Ishikawa (cell line): ENCODE measurements at regions not wholly inside any gene's neighbourhood (a gene's known extent, or its start where the extent isn't known, plus 50 kb on each side); places are given as distances from the start of the nearest gene placed in this dataset.

Source experiments
- CEBPB ChIP-seq: IDR thresholded peaks from 2 replicates; pipeline ENCODE4 v1.6.1; 2012
- CREB1 ChIP-seq: IDR thresholded peaks from 2 replicates; pipeline ENCODE4 v1.6.1; 2012; ENCODE audit warnings: low read depth
- EGR1 ChIP-seq: IDR thresholded peaks from 2 replicates; pipeline ENCODE4 v1.6.1; 2012
- EP300 ChIP-seq: IDR thresholded peaks from 2 replicates; pipeline ENCODE4 v1.6.1; 2012; ENCODE audit warnings: borderline replicate concordance
- FOXM1 ChIP-seq: IDR thresholded peaks from 2 replicates; pipeline ENCODE4 v1.6.1; 2012; ENCODE audit warnings: low read depth, borderline replicate concordance
- NFIC ChIP-seq: IDR thresholded peaks from 2 replicates; pipeline ENCODE4 v1.6.1; 2012
- RAD21 ChIP-seq: IDR thresholded peaks from 2 replicates; pipeline ENCODE4 v1.6.1; 2012; ENCODE audit warnings: low read depth
- TAF1 ChIP-seq: IDR thresholded peaks from 2 replicates; pipeline ENCODE4 v1.6.1; 2012; ENCODE audit warnings: low read depth, mild to moderate bottlenecking
- TCF12 ChIP-seq: IDR thresholded peaks from 2 replicates; pipeline ENCODE4 v1.6.1; 2012; ENCODE audit warnings: low read depth
- TEAD4 ChIP-seq: IDR thresholded peaks from 2 replicates; pipeline ENCODE4 v1.6.1; 2012
- YY1 ChIP-seq: IDR thresholded peaks from 2 replicates; pipeline ENCODE4 v1.6.1; 2012; ENCODE audit warnings: low read depth
- ZBTB7A ChIP-seq: IDR thresholded peaks from 2 replicates; pipeline ENCODE4 v1.6.1; 2012; ENCODE audit warnings: low read depth
- TF ChIP-seq, protein P1 (sequence below): IDR thresholded peaks from 2 replicates; pipeline ENCODE4 v1.6.1; 2012
- TF ChIP-seq, protein P2 (sequence below): IDR thresholded peaks from 2 replicates; pipeline ENCODE4 v1.6.1; 2012
- TF ChIP-seq, protein P3 (sequence below): IDR thresholded peaks from 2 replicates; pipeline ENCODE4 v1.6.1; 2012; ENCODE audit warnings: low read depth, mild to moderate bottlenecking

DNA sequence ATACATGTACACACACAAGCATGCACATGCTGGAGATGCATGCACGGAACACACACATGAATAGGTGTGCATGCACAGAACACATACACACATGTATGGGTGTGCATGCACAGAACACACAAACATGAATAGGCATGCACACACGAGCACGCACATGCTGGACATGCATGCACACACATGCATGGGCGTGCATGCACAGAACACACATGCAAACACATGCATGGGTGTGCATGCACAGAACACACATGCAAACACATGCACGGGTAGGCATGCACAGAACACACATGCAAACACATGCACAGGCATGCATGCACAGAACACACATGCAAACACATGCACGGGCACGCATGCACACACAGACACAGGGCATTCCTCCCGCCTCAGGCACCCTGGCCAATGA lies 382.3 kb downstream of the IRX2 start:
- TF ChIP-seq TAF1 (no peak), NFIC (no peak), RAD21 (no peak), CREB1 (no peak), YY1 (no peak), ZBTB7A (no peak), EGR1 (no peak), FOXM1 (no peak), EP300 (no peak), TCF12 (no peak), TEAD4 (no peak), CEBPB (no peak)
- TF ChIP-seq, protein P1, sequence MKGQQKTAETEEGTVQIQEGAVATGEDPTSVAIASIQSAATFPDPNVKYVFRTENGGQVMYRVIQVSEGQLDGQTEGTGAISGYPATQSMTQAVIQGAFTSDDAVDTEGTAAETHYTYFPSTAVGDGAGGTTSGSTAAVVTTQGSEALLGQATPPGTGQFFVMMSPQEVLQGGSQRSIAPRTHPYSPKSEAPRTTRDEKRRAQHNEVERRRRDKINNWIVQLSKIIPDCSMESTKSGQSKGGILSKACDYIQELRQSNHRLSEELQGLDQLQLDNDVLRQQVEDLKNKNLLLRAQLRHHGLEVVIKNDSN, result no peak
- TF ChIP-seq, protein P2, sequence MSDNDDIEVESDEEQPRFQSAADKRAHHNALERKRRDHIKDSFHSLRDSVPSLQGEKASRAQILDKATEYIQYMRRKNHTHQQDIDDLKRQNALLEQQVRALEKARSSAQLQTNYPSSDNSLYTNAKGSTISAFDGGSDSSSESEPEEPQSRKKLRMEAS, result no peak
- TF ChIP-seq, protein P3, sequence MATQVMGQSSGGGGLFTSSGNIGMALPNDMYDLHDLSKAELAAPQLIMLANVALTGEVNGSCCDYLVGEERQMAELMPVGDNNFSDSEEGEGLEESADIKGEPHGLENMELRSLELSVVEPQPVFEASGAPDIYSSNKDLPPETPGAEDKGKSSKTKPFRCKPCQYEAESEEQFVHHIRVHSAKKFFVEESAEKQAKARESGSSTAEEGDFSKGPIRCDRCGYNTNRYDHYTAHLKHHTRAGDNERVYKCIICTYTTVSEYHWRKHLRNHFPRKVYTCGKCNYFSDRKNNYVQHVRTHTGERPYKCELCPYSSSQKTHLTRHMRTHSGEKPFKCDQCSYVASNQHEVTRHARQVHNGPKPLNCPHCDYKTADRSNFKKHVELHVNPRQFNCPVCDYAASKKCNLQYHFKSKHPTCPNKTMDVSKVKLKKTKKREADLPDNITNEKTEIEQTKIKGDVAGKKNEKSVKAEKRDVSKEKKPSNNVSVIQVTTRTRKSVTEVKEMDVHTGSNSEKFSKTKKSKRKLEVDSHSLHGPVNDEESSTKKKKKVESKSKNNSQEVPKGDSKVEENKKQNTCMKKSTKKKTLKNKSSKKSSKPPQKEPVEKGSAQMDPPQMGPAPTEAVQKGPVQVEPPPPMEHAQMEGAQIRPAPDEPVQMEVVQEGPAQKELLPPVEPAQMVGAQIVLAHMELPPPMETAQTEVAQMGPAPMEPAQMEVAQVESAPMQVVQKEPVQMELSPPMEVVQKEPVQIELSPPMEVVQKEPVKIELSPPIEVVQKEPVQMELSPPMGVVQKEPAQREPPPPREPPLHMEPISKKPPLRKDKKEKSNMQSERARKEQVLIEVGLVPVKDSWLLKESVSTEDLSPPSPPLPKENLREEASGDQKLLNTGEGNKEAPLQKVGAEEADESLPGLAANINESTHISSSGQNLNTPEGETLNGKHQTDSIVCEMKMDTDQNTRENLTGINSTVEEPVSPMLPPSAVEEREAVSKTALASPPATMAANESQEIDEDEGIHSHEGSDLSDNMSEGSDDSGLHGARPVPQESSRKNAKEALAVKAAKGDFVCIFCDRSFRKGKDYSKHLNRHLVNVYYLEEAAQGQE, result no peak

DNA sequence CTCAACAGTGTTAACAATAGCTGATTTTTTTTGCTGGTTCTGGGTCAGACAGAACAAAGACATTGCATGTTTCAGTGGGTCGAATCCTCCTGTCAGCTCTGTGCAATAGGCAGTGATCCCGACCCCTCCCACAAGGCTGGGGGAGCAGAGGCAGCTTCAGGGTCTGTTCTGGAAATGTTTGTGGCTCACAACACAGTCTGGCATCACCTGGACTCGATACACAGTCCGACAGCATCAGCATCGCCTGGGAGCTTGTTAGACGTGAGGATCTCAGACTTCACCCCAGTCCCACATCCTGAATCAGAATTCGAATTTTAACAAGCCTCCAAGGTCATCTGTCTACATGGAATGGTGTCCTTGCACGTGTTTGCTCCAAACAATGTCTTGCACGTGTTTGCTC lies 384.7 kb downstream of the IRX2 start:
- TF ChIP-seq, protein P3, result no peak
- TF ChIP-seq TAF1 (no peak), CEBPB (no peak), EGR1 (no peak), FOXM1 (no peak), EP300 (no peak), TEAD4 (no peak), ZBTB7A (no peak), YY1 (no peak), NFIC (no peak), RAD21 (no peak), CREB1 (no peak), TCF12 (no peak)
- TF ChIP-seq, protein P1, result no peak
- TF ChIP-seq, protein P2, result no peak

DNA sequence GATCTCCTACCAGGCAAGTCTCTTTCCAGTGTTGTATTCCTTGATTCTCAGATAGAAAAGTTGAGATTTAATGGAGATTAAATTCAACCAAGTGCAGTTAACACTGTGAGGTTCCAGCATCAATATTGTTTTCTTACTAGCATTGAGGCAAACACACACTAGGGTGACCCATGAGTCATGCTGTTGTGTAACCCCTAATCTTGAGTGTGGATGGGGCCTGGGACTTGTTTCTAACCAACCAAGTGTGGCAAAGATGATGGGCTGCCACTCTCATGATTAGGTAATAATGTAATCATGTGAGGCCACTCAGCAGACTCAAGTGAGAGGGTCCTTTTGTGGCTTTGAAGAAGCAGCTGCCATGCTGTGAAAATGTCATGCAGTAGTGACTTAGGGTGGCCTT lies 394.2 kb downstream of the IRX2 start:
- TF ChIP-seq CREB1, result no peak

DNA sequence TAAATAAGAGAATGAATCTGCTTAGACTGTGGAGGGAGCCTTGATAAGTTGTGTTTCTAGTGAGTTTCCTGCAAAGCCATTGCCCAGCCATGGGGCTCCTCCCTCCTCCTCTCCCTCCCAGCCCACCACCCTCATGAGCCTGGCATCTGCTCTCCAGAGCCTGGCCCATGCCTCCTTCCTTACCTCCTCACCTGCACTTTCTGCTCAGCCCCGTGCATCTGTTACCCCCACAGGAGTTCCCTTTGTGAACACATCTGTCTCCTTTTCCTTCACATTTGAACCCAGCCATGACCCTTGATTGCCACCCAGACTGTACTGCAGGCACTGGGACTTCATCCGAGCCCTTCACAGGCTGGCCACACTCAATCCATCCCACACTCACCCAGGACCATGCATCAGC lies 395.6 kb downstream of the IRX2 start:
- TF ChIP-seq, protein P1, result no peak
- TF ChIP-seq TAF1 (no peak), CEBPB (no peak), ZBTB7A (no peak), CREB1 (no peak), EP300 (no peak), TEAD4 (no peak), TCF12 (no peak), RAD21 (no peak), EGR1 (no peak), FOXM1 (no peak), NFIC (no peak), YY1 (no peak)
- TF ChIP-seq, protein P3, result no peak
- TF ChIP-seq, protein P2, result no peak
